ENCODE measurements at regions not wholly inside any gene's neighbourhood (a gene's known extent, or its start where the extent isn't known, plus 50 kb on each side); places are given as distances from the start of the nearest gene placed in this dataset.

DNA sequence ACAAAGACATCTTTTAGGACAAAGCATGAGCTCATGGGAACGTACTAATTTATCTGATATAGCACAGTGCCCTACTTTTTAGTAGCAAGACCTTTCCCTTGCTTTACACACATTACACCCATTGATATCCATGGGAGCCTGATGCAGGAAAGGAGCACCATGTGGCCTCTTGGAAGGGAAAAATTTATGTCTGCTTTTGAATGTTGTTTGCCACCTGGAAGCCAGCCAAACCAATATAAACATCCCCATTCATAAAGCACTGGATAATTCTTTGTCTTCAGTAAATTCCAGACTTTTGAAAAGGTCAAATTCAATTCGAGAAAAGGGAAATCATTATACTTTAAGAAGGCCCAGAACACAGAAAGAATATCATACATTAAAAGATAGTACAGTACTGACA is 152.3 kb upstream of the BEND6 start:
- H3K4me3 ChIP-seq, result no peak overlapping the region
- H3K36me3 ChIP-seq, result no peaks in the 10 kb centered on the region
- no peak overlapping the region for H3K27ac ChIP-seq
- intact Hi-C loops (cut with DNase I; ENCODE audit: low total_unique reads), result no loop called here
- H3K27me3 ChIP-seq, result no peaks in the 10 kb centered on the region
- no peaks in the 10 kb centered on the region for H3K4me1 ChIP-seq
- no peak for DNase-seq (ENCODE audit: low spot score in 2 of 2)
- no peak for TF ChIP-seq POLR2A (IDR thresholded peaks at IDR 0.05)
- TF ChIP-seq POLR2AphosphoS5 (IDR thresholded peaks at IDR 0.05), result no peak
- TF ChIP-seq, protein P1, sequence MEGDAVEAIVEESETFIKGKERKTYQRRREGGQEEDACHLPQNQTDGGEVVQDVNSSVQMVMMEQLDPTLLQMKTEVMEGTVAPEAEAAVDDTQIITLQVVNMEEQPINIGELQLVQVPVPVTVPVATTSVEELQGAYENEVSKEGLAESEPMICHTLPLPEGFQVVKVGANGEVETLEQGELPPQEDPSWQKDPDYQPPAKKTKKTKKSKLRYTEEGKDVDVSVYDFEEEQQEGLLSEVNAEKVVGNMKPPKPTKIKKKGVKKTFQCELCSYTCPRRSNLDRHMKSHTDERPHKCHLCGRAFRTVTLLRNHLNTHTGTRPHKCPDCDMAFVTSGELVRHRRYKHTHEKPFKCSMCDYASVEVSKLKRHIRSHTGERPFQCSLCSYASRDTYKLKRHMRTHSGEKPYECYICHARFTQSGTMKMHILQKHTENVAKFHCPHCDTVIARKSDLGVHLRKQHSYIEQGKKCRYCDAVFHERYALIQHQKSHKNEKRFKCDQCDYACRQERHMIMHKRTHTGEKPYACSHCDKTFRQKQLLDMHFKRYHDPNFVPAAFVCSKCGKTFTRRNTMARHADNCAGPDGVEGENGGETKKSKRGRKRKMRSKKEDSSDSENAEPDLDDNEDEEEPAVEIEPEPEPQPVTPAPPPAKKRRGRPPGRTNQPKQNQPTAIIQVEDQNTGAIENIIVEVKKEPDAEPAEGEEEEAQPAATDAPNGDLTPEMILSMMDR (IDR thresholded peaks at IDR 0.05), result no peak
- H3K9me3 ChIP-seq, result no peaks in the 10 kb centered on the region

DNA sequence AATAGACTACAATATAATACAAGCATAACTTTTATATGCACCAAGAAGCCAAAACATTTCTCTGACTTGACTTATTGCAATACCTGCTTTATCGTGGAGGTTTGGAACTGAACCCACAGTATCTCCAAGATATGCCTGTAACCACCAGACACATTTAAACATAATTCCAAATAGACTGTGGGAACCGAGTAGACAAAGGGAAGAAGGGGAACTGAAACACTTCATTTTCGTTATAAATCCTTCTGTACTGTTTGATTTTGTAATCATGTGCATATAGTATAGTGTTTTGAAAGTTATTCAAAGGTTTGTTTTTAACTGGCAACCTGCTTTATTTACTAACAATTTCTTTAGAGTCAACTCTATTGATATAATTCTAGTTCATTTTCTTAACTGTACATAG is 154.9 kb upstream of the BEND6 start:
- Histone ChIP-seq H3K36me3 (no peaks in the 10 kb centered on the region), H3K27me3 (no peaks in the 10 kb centered on the region), H3K9me3 (no peaks in the 10 kb centered on the region), H3K4me1 (no peaks in the 10 kb centered on the region), H3K27ac (no peak overlapping the region), H3K4me3 (no peak overlapping the region)
- no peak for DNase-seq (ENCODE audit: low spot score in 2 of 2)
- TF ChIP-seq POLR2A (IDR thresholded peaks at IDR 0.05) (no peak), POLR2AphosphoS5 (IDR thresholded peaks at IDR 0.05) (no peak)
- TF ChIP-seq, protein P1 (IDR thresholded peaks at IDR 0.05), result no peak
- intact Hi-C loops (cut with DNase I; ENCODE audit: low total_unique reads), result no loop called here

DNA sequence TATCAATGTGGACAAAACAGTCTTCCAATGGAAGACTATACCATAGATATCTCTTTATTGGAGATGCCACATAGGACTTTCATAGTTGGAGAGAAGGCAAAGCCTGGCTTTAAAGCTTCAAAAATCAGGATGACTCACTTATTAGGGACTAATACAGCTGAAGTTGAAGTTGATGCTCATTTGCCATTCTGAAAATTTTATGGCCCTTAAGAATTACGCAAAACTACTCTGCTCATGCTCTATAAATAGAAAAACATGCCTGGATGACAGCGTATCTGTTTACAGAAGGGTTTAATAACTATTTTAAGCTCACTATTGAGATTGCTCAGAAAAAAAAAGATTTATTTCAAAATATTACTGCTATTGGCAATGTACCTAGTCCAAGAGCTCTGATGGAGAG is 155.5 kb upstream of the DST start:
- no peaks in the 10 kb centered on the region for H3K36me3 ChIP-seq
- H3K4me1 ChIP-seq, result no peaks in the 10 kb centered on the region
- intact Hi-C loops (cut with DNase I; ENCODE audit: low total_unique reads), result no loop called here
- no peak overlapping the region for H3K27ac ChIP-seq
- no peak for DNase-seq (ENCODE audit: low spot score in 2 of 2)
- H3K4me3 ChIP-seq, result no peak overlapping the region
- no peaks in the 10 kb centered on the region for H3K27me3 ChIP-seq
- TF ChIP-seq POLR2A (IDR thresholded peaks at IDR 0.05) (no peak), POLR2AphosphoS5 (IDR thresholded peaks at IDR 0.05) (no peak)
- TF ChIP-seq, protein P1 (IDR thresholded peaks at IDR 0.05), result no peak
- H3K9me3 ChIP-seq, result no peaks in the 10 kb centered on the region

DNA sequence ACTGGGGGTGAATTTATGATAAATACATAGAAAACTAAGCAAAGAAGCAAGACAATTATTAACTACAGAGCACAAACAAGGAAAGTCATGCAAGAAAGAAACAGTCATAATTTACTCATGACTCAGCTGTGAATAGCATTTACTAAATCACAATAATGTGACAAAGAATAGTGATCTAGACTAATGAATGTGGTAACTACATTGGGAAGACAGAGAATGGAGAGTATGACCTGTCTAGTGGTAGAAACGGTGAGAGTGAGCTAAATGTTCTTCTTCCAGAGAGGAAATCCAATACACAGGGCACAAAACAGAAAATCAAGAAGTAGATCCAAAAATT is 153.5 kb upstream of the DST start:
- intact Hi-C loops (cut with DNase I; ENCODE audit: low total_unique reads), result no loop called here
- Histone ChIP-seq H3K36me3 (no peaks in the 10 kb centered on the region), H3K27me3 (no peaks in the 10 kb centered on the region), H3K4me3 (no peak overlapping the region), H3K9me3 (no peaks in the 10 kb centered on the region), H3K27ac (no peak overlapping the region), H3K4me1 (no peaks in the 10 kb centered on the region)
- TF ChIP-seq, protein P1 (IDR thresholded peaks at IDR 0.05), result no peak
- TF ChIP-seq POLR2AphosphoS5 (IDR thresholded peaks at IDR 0.05) (no peak), POLR2A (IDR thresholded peaks at IDR 0.05) (no peak)
- no peak for DNase-seq (ENCODE audit: low spot score in 2 of 2)

DNA sequence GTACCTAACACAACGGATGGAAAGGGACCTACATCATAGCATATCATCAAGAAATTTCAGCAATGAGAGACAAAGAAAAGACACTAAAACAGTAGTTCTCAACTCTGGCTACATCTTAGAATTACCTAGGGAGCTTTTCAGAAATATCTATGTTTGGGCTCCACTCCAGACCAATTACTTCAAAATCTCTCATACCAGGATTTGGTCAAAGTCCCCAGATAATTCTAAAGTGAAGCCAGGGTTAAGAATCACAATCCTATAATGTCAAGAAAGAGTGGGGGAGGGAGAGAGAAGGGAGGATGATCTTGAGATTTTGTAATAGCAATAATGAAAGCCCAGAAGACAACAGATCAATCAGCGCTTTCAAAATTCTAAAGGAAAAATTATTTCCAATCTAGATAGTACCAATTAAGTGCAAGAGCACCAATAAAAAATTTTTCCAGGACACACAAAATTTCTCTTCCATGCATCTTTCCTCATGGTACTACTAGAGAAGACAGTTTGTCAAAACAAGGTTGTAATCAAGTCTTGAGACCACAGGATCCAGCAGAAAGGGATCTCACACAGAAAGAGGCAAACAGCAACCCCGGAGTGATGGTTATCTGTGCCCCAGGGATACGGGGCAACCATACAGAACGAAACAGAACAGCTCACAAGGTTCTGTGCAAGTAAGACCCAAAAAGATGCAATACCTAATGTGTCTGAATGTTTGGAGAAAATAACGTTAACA is 152.9 kb upstream of the DST start:
- Histone ChIP-seq H3K9me3 (no peaks in the 10 kb centered on the region), H3K27ac (no peak overlapping the region), H3K27me3 (no peaks in the 10 kb centered on the region), H3K4me3 (no peak overlapping the region), H3K36me3 (no peaks in the 10 kb centered on the region), H3K4me1 (no peaks in the 10 kb centered on the region)
- TF ChIP-seq POLR2A (IDR thresholded peaks at IDR 0.05), result no peak
- TF ChIP-seq, protein P1 (IDR thresholded peaks at IDR 0.05), result no peak
- no peak for TF ChIP-seq POLR2AphosphoS5 (IDR thresholded peaks at IDR 0.05)
- DNase-seq (ENCODE audit: low spot score in 2 of 2), result no peak
- intact Hi-C loops (cut with DNase I; ENCODE audit: low total_unique reads), result no loop called here
